Activated CD4-positive, alpha-beta memory T cell treated with anti-CD3 and anti-CD28 coated beads for 36 hours (primary cell): ENCODE measurements at regions not wholly inside any gene's neighbourhood (a gene's known extent, or its start where the extent isn't known, plus 50 kb on each side); places are given as distances from the start of the nearest gene placed in this dataset.
"Not testable (repeated sequence)": the region's sequence is repeated elsewhere in the genome, so short reads cannot be mapped to it uniquely, and the experiment has no call there.

ENCODE experiments used
- CTCF ChIA-PET: fragments of 350-600 bp; sonication (Branson Sonifier 250); formaldehyde crosslinking; loops from one replicate; lab custom pipeline; 2021; ENCODE audit warnings: antibody characterized with exemption, inconsistent platforms; lab: Charles Lee
- POLR2A ChIA-PET: fragments of 350-600 bp; sonication (Branson Sonifier 250); formaldehyde crosslinking; loops from one replicate; lab custom pipeline; 2021; ENCODE audit warnings: antibody characterized with exemption; lab: Charles Lee
- DNase-seq: peaks from one replicate; pipeline ENCODE4 v3.0.0-alpha.2; 2020
- H3K27ac Mint-ChIP-seq: one replicate; pipeline ENCODE4 v1.8.0; 2021; ENCODE audit warnings: mixed read lengths
- H3K27me3 Mint-ChIP-seq: one replicate; pipeline ENCODE4 v1.8.0; 2021; ENCODE audit warnings: mixed read lengths
- H3K36me3 Mint-ChIP-seq: one replicate; pipeline ENCODE4 v1.8.0; 2021; ENCODE audit warnings: mixed read lengths
- H3K4me1 Mint-ChIP-seq: one replicate; pipeline ENCODE4 v1.8.0; 2021; ENCODE audit warnings: low read depth, mixed read lengths
- H3K4me3 Mint-ChIP-seq: one replicate; pipeline ENCODE4 v1.8.0; 2021; ENCODE audit warnings: mild to moderate bottlenecking, mixed read lengths
- H3K9me3 Mint-ChIP-seq: one replicate; pipeline ENCODE4 v1.8.0; 2021; ENCODE audit warnings: mixed read lengths
- intact Hi-C: fragments of 100-400 bp; cut with micrococcal nuclease; formaldehyde crosslinking; loops from one replicate; pipeline ENCODE4 v1.15.1; 2023

DNA sequence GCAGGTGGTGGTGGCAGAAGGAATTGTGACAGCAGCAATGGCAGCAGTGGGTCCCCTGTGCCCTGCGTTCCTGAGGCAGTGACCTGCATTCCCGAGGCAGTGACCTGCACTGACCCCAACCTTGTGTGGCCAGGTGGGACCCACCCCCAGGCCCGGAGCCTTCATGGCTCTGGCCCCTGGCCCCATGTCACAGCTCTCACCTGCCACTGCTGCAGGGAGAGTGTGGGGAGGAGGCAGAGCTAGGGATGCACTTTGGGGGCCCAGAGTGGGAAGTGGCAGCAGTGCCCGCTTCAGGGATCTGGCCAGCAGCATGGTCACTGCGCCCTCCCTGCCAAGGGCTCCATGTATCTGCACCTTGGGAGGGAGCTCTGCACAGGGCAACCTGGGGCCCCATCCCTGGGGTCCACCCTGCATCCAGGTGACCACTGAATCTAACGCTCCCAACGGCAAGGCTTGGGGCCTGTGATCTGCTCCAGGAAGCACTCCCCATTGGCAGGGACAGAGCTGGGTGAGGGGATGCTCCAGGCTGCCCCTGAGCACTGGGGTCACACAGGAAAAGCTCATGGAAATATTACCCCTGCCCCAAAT lies 618.6 kb downstream of the RWDD3 start:
- Mint-ChIP-seq H3K27ac (no peak overlapping the region), H3K27me3 (no peaks in the 10 kb centered on the region), H3K4me3 (no peak overlapping the region), H3K36me3 (no peaks in the 10 kb centered on the region), H3K4me1 (no peaks in the 10 kb centered on the region), H3K9me3 (peaks cover 9% of the 10 kb centered on the region)
- CTCF ChIA-PET, result no interaction called here
- DNase-seq, result no peak
- POLR2A ChIA-PET, result no interaction called here
- intact Hi-C loops, result no loop called here

DNA sequence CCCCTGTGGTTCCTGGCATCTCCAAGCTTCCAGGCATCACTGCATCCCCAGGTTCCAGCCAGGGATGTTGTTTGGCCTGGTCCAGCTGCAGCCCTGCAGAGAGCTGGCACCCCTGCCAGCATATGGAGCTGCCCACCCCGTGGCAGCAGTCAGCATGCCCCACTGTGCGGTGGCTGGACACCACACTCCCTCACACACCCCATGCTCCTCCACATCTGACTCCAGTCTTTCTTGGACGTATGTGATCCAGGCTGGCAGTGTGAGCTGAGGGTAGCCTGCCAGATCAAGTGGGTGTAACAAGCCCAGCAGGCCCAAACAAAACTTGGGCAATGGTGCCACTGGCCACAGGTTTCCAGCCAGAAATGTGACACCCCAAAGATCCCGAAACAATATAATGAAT lies 620.4 kb downstream of the RWDD3 start:
- Mint-ChIP-seq H3K9me3 (peaks cover 4% of the 10 kb centered on the region), H3K4me3 (no peak overlapping the region), H3K27me3 (no peaks in the 10 kb centered on the region), H3K4me1 (no peaks in the 10 kb centered on the region), H3K36me3 (no peaks in the 10 kb centered on the region), H3K27ac (no peak overlapping the region)
- CTCF ChIA-PET, result no interaction called here
- POLR2A ChIA-PET, result no interaction called here
- no peak for DNase-seq
- intact Hi-C loops, result no loop called here

DNA sequence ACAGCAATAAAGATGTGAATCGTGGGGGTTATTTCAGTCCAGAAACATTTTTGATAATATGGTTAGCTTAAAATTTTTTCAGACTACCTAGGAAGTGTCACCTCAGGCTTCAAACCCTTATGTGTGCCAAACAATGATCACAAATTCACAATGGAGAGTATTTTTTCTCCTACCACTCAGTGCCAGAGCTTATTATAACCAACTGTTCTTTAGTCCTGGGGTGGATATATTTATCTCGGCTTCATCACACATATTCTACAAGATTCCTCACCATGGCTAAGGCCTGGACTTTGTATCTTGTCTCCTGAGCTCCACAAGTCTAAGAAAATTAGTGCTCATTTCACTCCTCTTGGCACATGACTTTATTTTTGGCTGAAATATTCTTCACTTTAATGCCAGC lies 629.1 kb downstream of the RWDD3 start:
- Mint-ChIP-seq H3K4me3 (no peak overlapping the region), H3K4me1 (no peaks in the 10 kb centered on the region), H3K27me3 (no peaks in the 10 kb centered on the region), H3K36me3 (no peaks in the 10 kb centered on the region), H3K27ac (no peak overlapping the region), H3K9me3 (peaks cover 4% of the 10 kb centered on the region)
- intact Hi-C loops, result no loop called here
- ChIA-PET CTCF (no interaction called here), POLR2A (no interaction called here)
- no peak for DNase-seq

DNA sequence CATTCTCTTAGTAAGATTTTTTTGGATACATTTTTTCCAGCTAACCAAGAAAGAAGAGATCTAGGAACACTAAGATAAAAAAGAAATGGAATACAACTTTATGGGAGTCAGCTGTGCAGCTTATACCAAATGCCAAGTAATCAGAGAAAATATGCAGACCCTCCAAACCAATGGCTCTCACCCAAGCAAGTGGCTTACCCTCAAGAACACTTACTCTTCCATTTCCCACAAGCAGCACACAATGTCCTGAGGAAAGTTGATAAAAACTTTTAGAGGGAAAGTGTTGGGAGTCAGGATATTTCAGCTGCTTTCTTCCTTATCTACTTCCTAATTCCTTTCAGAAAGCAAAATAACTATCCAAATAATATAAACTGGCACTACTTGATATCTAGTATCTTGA lies 631.8 kb downstream of the RWDD3 start:
- POLR2A ChIA-PET, result no interaction called here
- no peak overlapping the region for H3K27ac Mint-ChIP-seq

DNA sequence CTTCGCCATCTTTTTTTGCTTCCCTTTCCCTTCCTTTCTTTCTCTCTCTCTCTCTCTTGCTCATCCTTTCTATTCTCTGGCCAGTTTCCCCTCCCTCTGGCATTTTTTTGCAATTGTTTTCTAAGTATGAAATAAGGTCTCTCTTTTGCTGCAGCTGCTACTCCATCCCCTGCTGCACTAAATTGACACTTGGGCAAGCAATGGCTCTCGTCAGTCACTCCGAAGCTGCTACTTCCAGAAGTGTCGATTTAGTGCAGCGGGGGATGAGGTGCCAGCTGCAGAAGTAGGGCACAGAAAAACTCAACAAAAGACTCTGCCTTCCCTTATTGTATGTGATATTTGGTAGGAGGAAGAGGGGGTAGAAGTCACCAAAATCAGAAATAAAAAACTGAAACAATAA lies 642.3 kb downstream of the RWDD3 start:
- no peak overlapping the region for H3K4me3 Mint-ChIP-seq
- no peak overlapping the region for H3K27ac Mint-ChIP-seq
- H3K9me3 Mint-ChIP-seq, result peaks cover 2% of the 10 kb centered on the region
- POLR2A ChIA-PET, result no interaction called here
- no peaks in the 10 kb centered on the region for H3K36me3 Mint-ChIP-seq
- H3K27me3 Mint-ChIP-seq, result no peaks in the 10 kb centered on the region
- DNase-seq, result no peak
- no peaks in the 10 kb centered on the region for H3K4me1 Mint-ChIP-seq
- CTCF ChIA-PET, result no interaction called here
- intact Hi-C loops, result no loop called here

More for the DNA sequence above, 631.8 kb downstream of the RWDD3 start:
- H3K27me3 Mint-ChIP-seq, result no peaks in the 10 kb centered on the region
- no peak overlapping the region for H3K4me3 Mint-ChIP-seq
- H3K36me3 Mint-ChIP-seq, result no peaks in the 10 kb centered on the region
- peaks cover 3% of the 10 kb centered on the region for H3K9me3 Mint-ChIP-seq
- no peak for DNase-seq
- intact Hi-C loops, result no loop called here
- no peaks in the 10 kb centered on the region for H3K4me1 Mint-ChIP-seq
- CTCF ChIA-PET, result no interaction called here

DNA sequence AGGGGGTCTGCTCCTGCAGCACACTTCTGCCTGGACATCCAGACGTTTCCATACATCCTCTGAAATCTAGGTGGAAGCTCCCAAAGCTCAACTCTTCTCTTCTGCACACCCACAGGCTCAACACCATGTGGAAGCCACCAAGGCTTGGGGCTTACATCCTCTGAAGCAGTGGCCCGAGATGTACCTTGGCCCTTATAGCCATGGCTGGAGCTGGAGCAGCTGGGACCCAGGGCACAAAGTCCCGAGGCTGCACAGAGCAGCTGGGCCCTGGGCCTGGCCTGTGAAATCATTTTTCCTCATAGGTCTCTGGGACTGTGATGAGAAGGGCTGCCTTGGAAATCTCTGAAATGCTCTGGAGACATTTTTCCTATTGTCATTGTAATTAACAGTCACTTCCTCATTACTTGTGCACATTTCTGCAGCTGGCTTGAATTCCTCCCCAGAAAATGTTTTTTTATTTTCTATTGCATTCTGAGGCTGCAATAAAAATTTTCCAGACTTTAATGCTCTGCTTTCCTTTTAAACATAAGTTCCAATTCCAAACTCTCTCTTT lies 645.6 kb downstream of the RWDD3 start:
- Mint-ChIP-seq H3K9me3 (peaks cover 4% of the 10 kb centered on the region), H3K4me1 (no peaks in the 10 kb centered on the region), H3K27me3 (no peaks in the 10 kb centered on the region), H3K4me3 (no peak overlapping the region), H3K36me3 (no peaks in the 10 kb centered on the region), H3K27ac (no peak overlapping the region)
- DNase-seq, result no peak
- POLR2A ChIA-PET, result no interaction called here
- intact Hi-C loops, result no loop called here
- CTCF ChIA-PET, result no interaction called here

DNA sequence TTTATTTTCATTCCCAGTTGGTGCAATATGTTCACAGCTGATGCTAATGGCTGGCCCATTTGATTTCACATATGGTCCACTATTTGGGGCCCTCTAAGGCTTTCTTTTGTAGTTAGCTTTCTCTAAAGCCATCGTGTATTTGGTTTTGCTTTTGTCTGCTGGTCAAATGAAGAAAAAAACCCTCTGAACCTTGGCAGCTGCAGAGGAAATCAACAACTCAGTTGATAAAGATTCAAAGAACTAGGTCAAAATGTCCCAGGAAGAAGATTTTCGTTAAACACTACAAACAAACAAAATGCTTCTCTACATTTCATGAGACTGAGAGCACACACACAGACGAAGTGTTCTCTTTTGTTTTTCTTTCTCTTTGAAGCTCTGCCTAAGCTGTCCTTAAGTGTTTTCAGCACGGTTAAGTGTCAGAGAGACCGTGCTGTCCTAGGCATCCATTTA lies 655.0 kb downstream of the RWDD3 start:
- no peaks in the 10 kb centered on the region for H3K27me3 Mint-ChIP-seq
- CTCF ChIA-PET, result no interaction called here

DNA sequence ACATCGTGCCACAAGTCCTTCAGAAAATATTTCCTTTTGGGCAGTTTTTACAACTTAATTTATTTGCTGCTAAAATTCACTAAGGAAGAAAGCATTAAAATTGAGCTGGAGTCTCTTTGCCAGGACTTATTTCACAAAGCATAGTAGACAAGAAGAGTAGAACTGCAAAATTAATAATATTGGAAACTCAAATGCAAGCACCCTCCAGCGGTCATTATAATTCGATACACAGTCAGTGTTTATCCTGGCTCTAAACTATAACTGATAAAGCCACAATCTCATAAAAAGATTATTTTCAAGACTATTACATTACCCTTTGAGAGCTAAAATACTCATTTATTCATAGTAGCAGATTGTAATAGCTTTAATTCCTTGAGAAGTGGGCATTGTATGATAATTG lies 655.4 kb downstream of the RWDD3 start:
- no peak overlapping the region for H3K4me3 Mint-ChIP-seq
- ChIA-PET POLR2A (no interaction called here), CTCF (no interaction called here)
- no peak overlapping the region for H3K27ac Mint-ChIP-seq
- H3K36me3 Mint-ChIP-seq, result no peaks in the 10 kb centered on the region
- DNase-seq, result no peak
- H3K27me3 Mint-ChIP-seq, result no peaks in the 10 kb centered on the region
- H3K9me3 Mint-ChIP-seq, result peaks cover under 1% of the 10 kb centered on the region
- intact Hi-C loops, result no loop called here
- H3K4me1 Mint-ChIP-seq, result no peaks in the 10 kb centered on the region

More for the DNA sequence above, 655.0 kb downstream of the RWDD3 start:
- DNase-seq, result no peak
- Mint-ChIP-seq H3K36me3 (no peaks in the 10 kb centered on the region), H3K4me3 (no peak overlapping the region), H3K4me1 (no peaks in the 10 kb centered on the region), H3K9me3 (peaks cover 1% of the 10 kb centered on the region), H3K27ac (no peak overlapping the region)
- intact Hi-C loops, result no loop called here
- POLR2A ChIA-PET, result no interaction called here

DNA sequence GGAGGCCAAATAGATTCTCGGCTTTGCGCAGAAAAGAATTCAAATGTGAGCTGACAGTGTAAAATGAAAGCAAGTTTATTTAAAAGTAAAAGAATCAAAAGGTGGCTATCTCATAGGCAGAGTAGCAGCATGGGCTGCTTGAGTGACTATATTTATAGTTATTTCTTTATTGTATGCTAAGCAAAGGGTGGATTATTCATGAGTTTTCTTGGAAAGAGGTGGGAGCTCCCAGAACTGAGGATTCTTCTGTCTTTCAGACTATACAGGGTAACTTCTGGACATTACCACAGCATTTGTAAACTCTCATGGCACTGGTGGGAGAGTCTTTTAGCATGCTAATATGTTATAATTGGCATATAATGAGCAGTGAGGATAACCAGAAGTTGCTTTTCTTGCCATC lies 659.9 kb downstream of the RWDD3 start:
- DNase-seq, result no peak
- H3K36me3 Mint-ChIP-seq, result no peaks in the 10 kb centered on the region
- ChIA-PET CTCF (no interaction called here), POLR2A (no interaction called here)
- no peak overlapping the region for H3K27ac Mint-ChIP-seq
- intact Hi-C loops, result no loop called here
- no peaks in the 10 kb centered on the region for H3K27me3 Mint-ChIP-seq
- peaks cover 10% of the 10 kb centered on the region for H3K9me3 Mint-ChIP-seq
- H3K4me3 Mint-ChIP-seq, result no peak overlapping the region
- H3K4me1 Mint-ChIP-seq, result no peaks in the 10 kb centered on the region

DNA sequence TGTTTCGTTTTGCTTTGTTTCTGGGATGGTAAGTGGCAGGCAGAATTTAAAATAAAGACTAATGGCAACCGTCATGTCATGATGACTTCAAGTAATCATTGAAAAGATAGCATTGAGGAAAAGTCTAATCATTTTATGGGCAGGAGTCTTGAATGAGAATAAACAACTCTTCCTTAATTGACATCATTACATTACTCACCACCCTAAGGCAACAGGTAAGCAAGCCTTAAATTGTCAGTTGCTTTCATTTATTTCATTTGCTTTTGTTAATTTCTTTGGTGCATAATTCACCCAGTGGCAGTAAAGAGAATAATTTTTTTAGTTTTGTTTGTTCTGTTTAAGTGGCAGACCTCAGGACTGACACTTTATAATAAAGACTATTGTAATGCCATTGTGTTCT lies 669.0 kb downstream of the RWDD3 start:
- DNase-seq, result no peak
- H3K27ac Mint-ChIP-seq, result no peak overlapping the region
- no peaks in the 10 kb centered on the region for H3K36me3 Mint-ChIP-seq
- H3K9me3 Mint-ChIP-seq, result peaks cover 8% of the 10 kb centered on the region
- no peaks in the 10 kb centered on the region for H3K27me3 Mint-ChIP-seq
- no peaks in the 10 kb centered on the region for H3K4me1 Mint-ChIP-seq
- H3K4me3 Mint-ChIP-seq, result no peak overlapping the region
- CTCF ChIA-PET, result no interaction called here
- POLR2A ChIA-PET, result no interaction called here
- intact Hi-C loops, result no loop called here

DNA sequence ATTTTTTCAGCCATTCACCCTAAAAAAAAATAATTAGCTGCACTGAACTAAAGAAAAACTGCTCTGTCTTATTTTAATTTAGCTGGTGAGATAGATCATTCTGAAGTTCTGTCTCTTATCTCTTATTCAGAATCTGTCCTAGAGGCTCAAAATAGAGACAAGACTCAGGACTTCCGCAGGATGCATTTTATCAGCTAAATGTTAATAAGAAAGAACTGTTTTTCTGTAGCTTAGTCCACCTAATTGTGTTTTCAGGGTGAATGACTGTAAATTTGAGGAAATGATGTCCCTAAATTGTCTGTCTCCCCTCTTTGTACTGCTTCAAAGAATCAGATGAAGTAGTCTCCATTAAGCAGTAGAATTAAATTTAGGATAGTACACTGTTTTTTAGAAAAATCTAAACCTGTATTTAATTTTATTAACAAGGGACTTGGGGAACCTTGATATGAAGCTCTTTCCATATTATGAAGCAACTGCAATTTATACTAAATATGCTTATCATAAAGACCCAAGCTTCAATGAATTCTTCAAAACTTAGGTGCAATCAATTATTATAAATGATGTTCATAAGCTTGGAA lies 671.9 kb downstream of the RWDD3 start:
- no peak for DNase-seq
- Mint-ChIP-seq H3K4me1 (no peaks in the 10 kb centered on the region), H3K27me3 (no peaks in the 10 kb centered on the region), H3K27ac (no peak overlapping the region), H3K9me3 (peaks cover 4% of the 10 kb centered on the region), H3K4me3 (no peak overlapping the region), H3K36me3 (no peaks in the 10 kb centered on the region)
- ChIA-PET POLR2A (no interaction called here), CTCF (interaction anchor here (0.7 kb wide), 1 partner anchor 733 kb away, joined by 3 read pairs; no protein-coding TSS in a partner anchor)
- intact Hi-C loops, result no loop called here

DNA sequence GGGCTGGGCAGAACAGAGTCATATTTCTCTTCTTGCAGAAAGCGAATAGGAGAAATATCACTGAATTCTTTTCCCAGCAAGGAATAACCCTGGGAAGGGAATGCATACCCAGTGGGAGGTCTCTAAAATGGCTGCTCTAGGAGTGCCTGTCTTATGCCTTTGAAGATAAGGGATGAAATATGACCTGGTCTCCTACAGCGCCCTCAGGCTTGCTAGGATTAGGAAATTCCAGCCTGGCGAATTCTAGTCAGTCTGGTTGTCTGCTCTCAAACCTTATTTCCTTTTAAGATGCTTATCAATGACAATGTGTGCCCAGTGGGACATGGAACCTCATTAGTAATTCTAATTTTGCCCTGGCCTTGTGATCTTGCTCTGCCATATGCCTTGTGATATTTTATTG lies 677.7 kb downstream of the RWDD3 start:
- H3K27ac Mint-ChIP-seq, intact Hi-C loops, H3K36me3 Mint-ChIP-seq, POLR2A ChIA-PET, CTCF ChIA-PET, H3K4me3 Mint-ChIP-seq, DNase-seq, H3K4me1 Mint-ChIP-seq, H3K27me3 Mint-ChIP-seq: not testable (repeated sequence)
- peaks cover 20% of the 10 kb centered on the region for H3K9me3 Mint-ChIP-seq

DNA sequence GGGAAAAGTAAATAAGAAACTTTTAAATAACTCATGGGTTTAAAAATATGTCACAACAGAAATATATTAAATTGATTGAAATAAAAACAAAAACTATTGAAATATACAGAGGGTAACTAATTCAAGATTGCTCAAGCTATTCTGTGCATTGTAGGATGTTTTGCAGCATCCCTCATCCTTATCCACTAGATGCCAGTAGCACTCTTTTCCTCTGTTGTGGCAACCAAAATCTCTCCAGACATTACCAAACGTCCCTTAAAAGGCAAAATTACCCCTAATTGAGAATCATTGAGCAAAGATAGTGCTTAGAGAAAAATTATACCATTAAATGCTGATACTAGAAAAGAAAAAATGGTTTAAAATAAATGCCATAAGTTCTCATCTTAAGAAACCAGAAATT lies 682.6 kb downstream of the RWDD3 start:
- DNase-seq, result no peak
- no peaks in the 10 kb centered on the region for H3K4me1 Mint-ChIP-seq

More for the DNA sequence above, 682.6 kb downstream of the RWDD3 start:
- ChIA-PET CTCF (no interaction called here), POLR2A (no interaction called here)
- no peak overlapping the region for H3K4me3 Mint-ChIP-seq
- intact Hi-C loops, result no loop called here
- H3K27ac Mint-ChIP-seq, result no peak overlapping the region
- peaks cover 22% of the 10 kb centered on the region for H3K9me3 Mint-ChIP-seq
- no peaks in the 10 kb centered on the region for H3K27me3 Mint-ChIP-seq
- H3K36me3 Mint-ChIP-seq, result no peaks in the 10 kb centered on the region
